ENCODE measurements at regions not wholly inside any gene's neighbourhood (a gene's known extent, or its start where the extent isn't known, plus 50 kb on each side); places are given as distances from the start of the nearest gene placed in this dataset.

DNA sequence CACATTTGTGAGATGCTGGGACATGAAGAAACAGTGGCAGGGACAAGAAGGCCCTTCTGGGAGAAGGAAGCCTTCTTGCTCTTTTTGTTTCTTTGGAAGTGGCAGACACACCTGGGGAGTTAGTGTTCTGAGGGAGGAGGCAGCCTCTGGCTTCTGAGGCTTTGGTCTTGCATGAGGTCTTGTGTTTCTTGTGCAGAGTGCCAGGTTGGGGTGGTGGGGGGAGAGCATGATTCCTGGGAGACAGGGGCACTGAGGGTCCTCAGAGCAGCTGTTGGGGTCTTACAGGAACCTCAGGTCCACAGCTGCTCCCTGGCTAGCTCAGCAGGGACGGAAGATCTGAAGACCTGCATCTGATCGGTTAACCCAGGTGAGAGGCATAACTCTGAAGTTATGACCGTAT, 167.5 kb upstream of the ZNF536 start:
- TF ChIP-seq, protein P1, sequence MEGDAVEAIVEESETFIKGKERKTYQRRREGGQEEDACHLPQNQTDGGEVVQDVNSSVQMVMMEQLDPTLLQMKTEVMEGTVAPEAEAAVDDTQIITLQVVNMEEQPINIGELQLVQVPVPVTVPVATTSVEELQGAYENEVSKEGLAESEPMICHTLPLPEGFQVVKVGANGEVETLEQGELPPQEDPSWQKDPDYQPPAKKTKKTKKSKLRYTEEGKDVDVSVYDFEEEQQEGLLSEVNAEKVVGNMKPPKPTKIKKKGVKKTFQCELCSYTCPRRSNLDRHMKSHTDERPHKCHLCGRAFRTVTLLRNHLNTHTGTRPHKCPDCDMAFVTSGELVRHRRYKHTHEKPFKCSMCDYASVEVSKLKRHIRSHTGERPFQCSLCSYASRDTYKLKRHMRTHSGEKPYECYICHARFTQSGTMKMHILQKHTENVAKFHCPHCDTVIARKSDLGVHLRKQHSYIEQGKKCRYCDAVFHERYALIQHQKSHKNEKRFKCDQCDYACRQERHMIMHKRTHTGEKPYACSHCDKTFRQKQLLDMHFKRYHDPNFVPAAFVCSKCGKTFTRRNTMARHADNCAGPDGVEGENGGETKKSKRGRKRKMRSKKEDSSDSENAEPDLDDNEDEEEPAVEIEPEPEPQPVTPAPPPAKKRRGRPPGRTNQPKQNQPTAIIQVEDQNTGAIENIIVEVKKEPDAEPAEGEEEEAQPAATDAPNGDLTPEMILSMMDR (IDR thresholded peaks at IDR 0.05), result no peak
- TF ChIP-seq POLR2A (IDR thresholded peaks at IDR 0.05), result no peak
- TF ChIP-seq POLR2AphosphoS5 (IDR thresholded peaks at IDR 0.05; ENCODE audit: insufficient read depth in 1 of 2, low read depth in 1 of 2), result no peak
